Neutrophil (primary cell): ENCODE measurements at regions not wholly inside any gene's neighbourhood (a gene's known extent, or its start where the extent isn't known, plus 50 kb on each side); places are given as distances from the start of the nearest gene placed in this dataset.

Experiments used
- H3K27ac ChIP-seq: fragments of 200-600 bp; sonication (generic); 2 replicates; pipeline ENCODE4 v1.5.1; 2016; ENCODE audit warnings: mild to moderate bottlenecking, moderate library complexity
- H3K27me3 ChIP-seq: fragments of 200-600 bp; sonication (generic); 2 replicates; pipeline ENCODE4 v1.6.0; 2016; ENCODE audit warnings: mild to moderate bottlenecking
- H3K36me3 ChIP-seq: fragments of 200-600 bp; sonication (generic); 2 replicates; pipeline ENCODE4 v1.5.1; 2017
- H3K4me1 ChIP-seq, 2 experiments: fragments of 200-600 bp in 1 of 2; sonication (generic) in 1 of 2; 1 replicate in 1 of 2; 2 replicates in 1 of 2; pipeline versions ENCODE4 v1.5.1 to v1.6.1; 2013 to 2016; ENCODE audit warnings: low read depth in 1 of 2, low read length in 1 of 2, mild to moderate bottlenecking in 1 of 2, moderate library complexity in 1 of 2; ENCODE audit not compliant: control insufficient read depth in 1 of 2, insufficient read depth in 1 of 2
- H3K4me3 ChIP-seq, 2 experiments: fragments of 200-600 bp in 1 of 2; sonication (generic) in 1 of 2; 1 replicate in 1 of 2; 2 replicates in 1 of 2; pipeline ENCODE4 v1.5.1; 2013 to 2016; ENCODE audit warnings: low read depth in 1 of 2, low read length in 1 of 2, mild to moderate bottlenecking in 1 of 2, moderate library complexity in 1 of 2
- H3K9me3 ChIP-seq: fragments of 200-600 bp; sonication (generic); 2 replicates; pipeline ENCODE4 v1.5.1; 2016
- CTCF ChIP-seq: fragments of 200-600 bp; sonication (generic); IDR thresholded peaks from 2 replicates; pipeline ENCODE4 v1.5.1; 2016; ENCODE audit warnings: antibody characterized with exemption

- Histone ChIP-seq H3K36me3 (no peaks in the 10 kb centered on the region), H3K4me1 (no peaks in the 10 kb centered on the region), H3K27ac (no peak overlapping the region), H3K9me3 (no peaks in the 10 kb centered on the region), H3K27me3 (no peaks in the 10 kb centered on the region), H3K4me3 (no peak overlapping the region)
- TF ChIP-seq CTCF: no peak
Observed at GRCh38 chr7:21194936-21195335, 232.9 kb upstream of the SP4 start.

- H3K4me1 ChIP-seq: no peaks in the 10 kb centered on the region
- no peaks in the 10 kb centered on the region for H3K36me3 ChIP-seq
- no peaks in the 10 kb centered on the region for H3K27me3 ChIP-seq
- no peak for TF ChIP-seq CTCF
- H3K9me3 ChIP-seq: no peaks in the 10 kb centered on the region
- no peak overlapping the region for H3K27ac ChIP-seq
- H3K4me3 ChIP-seq: no peak overlapping the region
Observed at GRCh38 chr7:21198921-21199320, 229.0 kb upstream of the SP4 start.

- no peaks in the 10 kb centered on the region for H3K9me3 ChIP-seq
- H3K36me3 ChIP-seq: no peaks in the 10 kb centered on the region
- no peaks in the 10 kb centered on the region for H3K27me3 ChIP-seq
- no peaks in the 10 kb centered on the region for H3K4me1 ChIP-seq
- H3K4me3 ChIP-seq: no peak overlapping the region
- no peak overlapping the region for H3K27ac ChIP-seq
- no peak for TF ChIP-seq CTCF
Observed at GRCh38 chr7:21200503-21200902, 227.4 kb upstream of the SP4 start.

- no peak overlapping the region for H3K27ac ChIP-seq
- no peaks in the 10 kb centered on the region for H3K27me3 ChIP-seq
- H3K36me3 ChIP-seq: no peaks in the 10 kb centered on the region
- no peaks in the 10 kb centered on the region for H3K4me1 ChIP-seq
- no peak for TF ChIP-seq CTCF
- H3K9me3 ChIP-seq: no peaks in the 10 kb centered on the region
- H3K4me3 ChIP-seq: no peak overlapping the region
Observed at GRCh38 chr7:21214657-21215056, 213.2 kb upstream of the SP4 start.

- no peaks in the 10 kb centered on the region for H3K9me3 ChIP-seq
- H3K27ac ChIP-seq: no peak overlapping the region
- H3K27me3 ChIP-seq: no peaks in the 10 kb centered on the region
- no peaks in the 10 kb centered on the region for H3K4me1 ChIP-seq
- no peak overlapping the region for H3K4me3 ChIP-seq
- no peak for TF ChIP-seq CTCF
- no peaks in the 10 kb centered on the region for H3K36me3 ChIP-seq
Observed at GRCh38 chr7:21215307-21215706, 212.6 kb upstream of the SP4 start.

- H3K4me1 ChIP-seq: no peaks in the 10 kb centered on the region
- no peaks in the 10 kb centered on the region for H3K27me3 ChIP-seq
- no peak for TF ChIP-seq CTCF
- no peak overlapping the region for H3K27ac ChIP-seq
- no peaks in the 10 kb centered on the region for H3K9me3 ChIP-seq
- H3K4me3 ChIP-seq: no peak overlapping the region
- no peaks in the 10 kb centered on the region for H3K36me3 ChIP-seq
Observed at GRCh38 chr7:21217365-21217764, 210.5 kb upstream of the SP4 start.
